Endothelial cell (in vitro differentiated cells): ENCODE measurements at regions not wholly inside any gene's neighbourhood (a gene's known extent, or its start where the extent isn't known, plus 50 kb on each side); places are given as distances from the start of the nearest gene placed in this dataset.

ENCODE experiments used
- DNase-seq: peaks from one replicate; pipeline ENCODE4 v3.0.0; 2021; ENCODE audit warnings: low spot score
- H3K27ac Mint-ChIP-seq: one replicate; pipeline ENCODE4 v1.8.0; 2021; ENCODE audit warnings: mixed read lengths, inconsistent platforms; ENCODE audit not compliant: unreplicated experiment
- H3K27me3 Mint-ChIP-seq: one replicate; pipeline ENCODE4 v1.8.0; 2021; ENCODE audit warnings: mild to moderate bottlenecking, moderate library complexity, mixed read lengths, inconsistent platforms; ENCODE audit not compliant: unreplicated experiment
- H3K36me3 Mint-ChIP-seq: one replicate; pipeline ENCODE4 v1.8.0; 2021; ENCODE audit warnings: mild to moderate bottlenecking, low read depth, mixed read lengths, inconsistent platforms; ENCODE audit not compliant: unreplicated experiment
- H3K4me1 Mint-ChIP-seq: one replicate; pipeline ENCODE4 v1.8.0; 2021; ENCODE audit warnings: mild to moderate bottlenecking, mixed read lengths, inconsistent platforms; ENCODE audit not compliant: unreplicated experiment
- H3K4me3 Mint-ChIP-seq: one replicate; pipeline ENCODE4 v1.8.0; 2021; ENCODE audit warnings: mild to moderate bottlenecking, mixed read lengths, inconsistent platforms; ENCODE audit not compliant: unreplicated experiment
- H3K9me3 Mint-ChIP-seq: one replicate; pipeline ENCODE4 v1.8.0; 2021; ENCODE audit warnings: mixed read lengths, inconsistent platforms; ENCODE audit not compliant: unreplicated experiment
- CTCF ChIP-seq: fragments of 200-600 bp; sonication (generic); IDR thresholded peaks from one replicate; pipeline ENCODE4 v1.5.0; 2021; ENCODE audit warnings: antibody characterized with exemption; ENCODE audit not compliant: unreplicated experiment

DNA sequence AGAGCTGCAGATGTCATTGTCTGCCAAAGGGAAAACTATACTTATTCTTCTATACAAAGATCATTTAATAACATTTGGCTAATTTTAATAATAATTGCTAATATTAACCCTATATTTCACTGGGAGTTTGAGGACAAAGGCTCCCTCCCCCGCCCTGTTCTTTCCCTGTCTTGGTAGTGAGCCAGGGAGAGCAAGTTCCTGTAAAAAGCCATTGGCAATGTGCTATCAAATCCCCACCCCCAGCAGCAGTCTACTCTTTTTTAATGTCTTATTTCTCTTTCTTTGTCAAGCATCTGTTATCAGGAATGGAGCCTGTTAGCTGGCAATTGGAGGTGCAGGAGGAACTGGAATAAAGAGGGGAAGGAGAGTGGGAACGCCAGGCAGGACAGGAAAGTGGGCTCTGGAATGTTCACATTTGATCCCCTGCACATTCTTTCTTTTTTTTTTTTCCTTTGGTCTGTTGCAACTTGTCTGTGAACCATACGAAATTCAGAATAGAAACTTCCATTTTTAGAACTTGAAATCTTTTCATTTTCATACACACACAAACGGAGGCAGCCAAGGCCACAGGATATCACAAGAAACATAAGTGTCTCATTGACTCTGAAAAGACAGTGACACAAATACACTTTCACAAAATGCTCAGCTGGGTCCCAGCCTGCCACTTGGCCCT, 664.8 kb upstream of the ZNF608 start:
- DNase-seq: no peak
- peaks cover 18% of the 10 kb centered on the region for H3K4me1 Mint-ChIP-seq

DNA sequence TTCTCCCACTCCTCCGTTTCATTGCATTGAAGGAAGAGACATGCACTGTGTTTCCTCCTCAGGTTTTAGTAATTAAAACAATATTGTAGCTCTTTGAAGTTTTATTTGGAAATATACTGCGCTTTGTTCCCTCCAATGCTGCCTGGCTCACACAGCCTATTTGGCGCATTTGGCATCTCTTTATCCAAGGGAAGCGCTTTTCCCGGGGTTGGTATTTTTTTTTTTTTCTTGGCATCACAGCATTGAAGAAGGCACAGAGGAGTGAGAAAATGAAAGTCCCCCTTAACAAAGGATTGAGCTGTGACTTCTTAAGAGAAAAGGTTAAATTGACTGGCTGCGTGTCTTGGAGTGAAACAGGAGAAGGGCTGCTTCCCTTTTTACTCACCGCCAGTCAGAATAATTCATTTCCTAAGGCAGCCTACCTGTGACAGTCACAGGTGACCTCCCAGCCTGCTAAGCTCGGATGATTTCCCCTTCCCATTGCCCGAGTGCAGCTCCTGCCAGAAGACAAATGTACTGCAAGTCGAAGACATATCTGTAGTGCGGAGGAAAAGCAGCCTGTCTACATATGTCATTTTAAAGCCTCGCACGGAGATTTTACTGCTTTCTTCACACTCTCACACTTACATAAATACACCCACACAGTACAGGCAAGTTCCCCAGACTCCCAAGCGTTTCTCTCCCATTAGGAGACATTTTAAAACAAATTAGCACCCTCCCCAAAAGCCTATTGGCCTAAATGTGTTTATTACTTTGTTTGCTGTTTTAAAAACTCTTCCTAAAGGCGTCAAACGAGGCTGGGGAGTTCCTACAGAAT, 665.5 kb upstream of the ZNF608 start:
- TF ChIP-seq CTCF: no peak
- DNase-seq: no peak
- Mint-ChIP-seq H3K36me3 (no peaks in the 10 kb centered on the region), H3K4me3 (no peak overlapping the region), H3K4me1 (peaks cover 18% of the 10 kb centered on the region), H3K27me3 (no peaks in the 10 kb centered on the region), H3K27ac (peak overlapping the region; percentile 95), H3K9me3 (no peaks in the 10 kb centered on the region)

More for the DNA sequence above, 664.8 kb upstream of the ZNF608 start:
- Mint-ChIP-seq H3K27ac (peak overlapping the region; percentile 95), H3K9me3 (no peaks in the 10 kb centered on the region), H3K36me3 (no peaks in the 10 kb centered on the region), H3K4me3 (no peak overlapping the region), H3K27me3 (no peaks in the 10 kb centered on the region)
- no peak for TF ChIP-seq CTCF

GRCh38 chr5:125412561-125413495, 666.4 kb upstream of the ZNF608 start:
- H3K9me3 Mint-ChIP-seq: no peaks in the 10 kb centered on the region
- no peak overlapping the region for H3K4me3 Mint-ChIP-seq
- H3K27ac Mint-ChIP-seq: peak overlapping the region; percentile 95
- no peaks in the 10 kb centered on the region for H3K36me3 Mint-ChIP-seq
- H3K27me3 Mint-ChIP-seq: no peaks in the 10 kb centered on the region
- no peak for TF ChIP-seq CTCF
- DNase-seq: peak; percentile 72
- peaks cover 18% of the 10 kb centered on the region for H3K4me1 Mint-ChIP-seq

DNA sequence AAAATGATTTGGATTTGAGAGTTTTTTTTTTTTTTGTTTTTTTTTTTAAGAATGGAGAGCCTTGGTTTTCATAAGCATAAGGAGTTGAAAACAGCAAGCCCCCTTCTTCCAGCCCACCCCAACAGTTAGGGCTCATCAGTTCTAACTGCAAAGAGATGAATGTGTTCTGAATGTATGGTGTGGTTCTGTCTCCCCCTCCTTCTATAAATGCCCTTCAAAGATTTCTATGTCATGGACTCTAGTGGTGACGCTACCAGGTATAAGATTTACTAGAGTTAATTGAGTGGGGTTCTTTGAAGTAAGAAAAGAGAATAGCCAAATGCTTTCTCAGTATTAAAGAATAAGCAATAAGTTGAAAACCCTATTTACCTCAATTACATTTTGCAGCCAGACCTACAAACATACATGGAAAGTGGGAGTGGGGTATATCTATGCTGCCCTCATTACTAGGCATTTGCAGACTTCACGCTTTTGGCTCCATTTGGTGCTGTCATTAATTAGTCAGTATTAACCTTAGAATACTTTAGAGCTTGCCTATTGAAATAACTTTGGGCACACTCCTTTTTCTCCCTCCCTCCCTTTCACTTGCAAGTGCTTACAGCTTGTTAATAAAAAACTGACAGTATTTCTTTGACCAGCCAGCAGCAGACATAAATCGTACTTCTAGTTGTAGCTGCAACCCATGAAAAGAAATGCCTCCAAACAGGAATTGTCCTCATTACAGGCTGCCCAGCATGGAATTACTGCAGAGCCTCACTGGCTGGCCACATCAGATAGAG, 667.2 kb upstream of the ZNF608 start:
- no peak for TF ChIP-seq CTCF
- Mint-ChIP-seq H3K27me3 (no peaks in the 10 kb centered on the region), H3K4me3 (no peak overlapping the region), H3K27ac (peak overlapping the region; percentile 80), H3K4me1 (peaks cover 18% of the 10 kb centered on the region), H3K9me3 (no peaks in the 10 kb centered on the region), H3K36me3 (no peaks in the 10 kb centered on the region)
- no peak for DNase-seq
